ENCODE measurements at regions not wholly inside any gene's neighbourhood (a gene's known extent, or its start where the extent isn't known, plus 50 kb on each side); places are given as distances from the start of the nearest gene placed in this dataset.

GRCh38 chr17:12546983-12547382 lies 118.7 kb upstream of the MYOCD start:
- Histone ChIP-seq H3K4me3 (no peak overlapping the region), H3K4me1 (no peaks in the 10 kb centered on the region), H3K36me3 (no peaks in the 10 kb centered on the region), H3K9me3 (no peaks in the 10 kb centered on the region), H3K27me3 (no peaks in the 10 kb centered on the region), H3K27ac (no peak overlapping the region)
- DNase-seq (ENCODE audit: low spot score in 2 of 2) = no peak
- WGBS = 86% methylated on average over 2 of the region's 2 CpGs
- TF ChIP-seq EP300 (IDR thresholded peaks at IDR 0.05) (no peak), POLR2AphosphoS5 (IDR thresholded peaks at IDR 0.05) (no peak), CTCF (IDR thresholded peaks at IDR 0.05) (no peak)

- H3K9me3 ChIP-seq = no peaks in the 10 kb centered on the region
- H3K36me3 ChIP-seq = no peaks in the 10 kb centered on the region
- H3K4me1 ChIP-seq = no peaks in the 10 kb centered on the region
- no peaks in the 10 kb centered on the region for H3K27me3 ChIP-seq
- no peak overlapping the region for H3K4me3 ChIP-seq
- TF ChIP-seq POLR2AphosphoS5 (IDR thresholded peaks at IDR 0.05) = no peak
- TF ChIP-seq CTCF (IDR thresholded peaks at IDR 0.05) = no peak
- no peak for TF ChIP-seq EP300 (IDR thresholded peaks at IDR 0.05)
- no peak for TF ChIP-seq POLR2A (IDR thresholded peaks at IDR 0.05)
- 68% methylated on average over 5 of the region's 5 CpGs for WGBS
- DNase-seq (ENCODE audit: low spot score in 2 of 2) = no peak
- H3K27ac ChIP-seq = no peak overlapping the region
Measured at GRCh38 chr17:12547831-12548230, 117.9 kb upstream of the MYOCD start.

- 78% methylated on average over 4 of the region's 4 CpGs for WGBS
- no peak overlapping the region for H3K27ac ChIP-seq
Measured at GRCh38 chr17:12548558-12548957, 117.1 kb upstream of the MYOCD start.

GRCh38 chr17:12549499-12550041 lies 116.1 kb upstream of the MYOCD start:
- H3K4me1 ChIP-seq = no peaks in the 10 kb centered on the region
- H3K27ac ChIP-seq = no peak overlapping the region
- no peaks in the 10 kb centered on the region for H3K9me3 ChIP-seq
- H3K36me3 ChIP-seq = no peaks in the 10 kb centered on the region
- no peaks in the 10 kb centered on the region for H3K27me3 ChIP-seq
- H3K4me3 ChIP-seq = no peak overlapping the region
- no peak for TF ChIP-seq EP300 (IDR thresholded peaks at IDR 0.05)
- no peak for TF ChIP-seq POLR2AphosphoS5 (IDR thresholded peaks at IDR 0.05)
- TF ChIP-seq CTCF (IDR thresholded peaks at IDR 0.05) = no peak
- TF ChIP-seq POLR2A (IDR thresholded peaks at IDR 0.05) = no peak
- 39% methylated on average over 14 of the region's 14 CpGs for WGBS
- DNase-seq (ENCODE audit: low spot score in 2 of 2) = no peak

More at GRCh38 chr17:12548558-12548957, 117.1 kb upstream of the MYOCD start:
- TF ChIP-seq CTCF (IDR thresholded peaks at IDR 0.05) (no peak), POLR2A (IDR thresholded peaks at IDR 0.05) (no peak), POLR2AphosphoS5 (IDR thresholded peaks at IDR 0.05) (no peak), EP300 (IDR thresholded peaks at IDR 0.05) (no peak)
- Histone ChIP-seq H3K4me3 (no peak overlapping the region), H3K36me3 (no peaks in the 10 kb centered on the region), H3K9me3 (no peaks in the 10 kb centered on the region), H3K4me1 (no peaks in the 10 kb centered on the region), H3K27me3 (no peaks in the 10 kb centered on the region)
- no peak for DNase-seq (ENCODE audit: low spot score in 2 of 2)

GRCh38 chr17:12553625-12554024 lies 112.1 kb upstream of the MYOCD start:
- Histone ChIP-seq H3K4me3 (no peak overlapping the region), H3K27me3 (no peaks in the 10 kb centered on the region), H3K4me1 (no peaks in the 10 kb centered on the region), H3K27ac (no peak overlapping the region), H3K36me3 (no peaks in the 10 kb centered on the region), H3K9me3 (no peaks in the 10 kb centered on the region)
- WGBS = 85% methylated on average over 3 of the region's 3 CpGs
- no peak for DNase-seq (ENCODE audit: low spot score in 2 of 2)
- no peak for TF ChIP-seq CTCF (IDR thresholded peaks at IDR 0.05)
- TF ChIP-seq EP300 (IDR thresholded peaks at IDR 0.05) = no peak
- no peak for TF ChIP-seq POLR2A (IDR thresholded peaks at IDR 0.05)
- TF ChIP-seq POLR2AphosphoS5 (IDR thresholded peaks at IDR 0.05) = no peak

Data from suprapubic skin (tissue), 4 donors.